ENCODE measurements at regions not wholly inside any gene's neighbourhood (a gene's known extent, or its start where the extent isn't known, plus 50 kb on each side); places are given as distances from the start of the nearest gene placed in this dataset.

DNA sequence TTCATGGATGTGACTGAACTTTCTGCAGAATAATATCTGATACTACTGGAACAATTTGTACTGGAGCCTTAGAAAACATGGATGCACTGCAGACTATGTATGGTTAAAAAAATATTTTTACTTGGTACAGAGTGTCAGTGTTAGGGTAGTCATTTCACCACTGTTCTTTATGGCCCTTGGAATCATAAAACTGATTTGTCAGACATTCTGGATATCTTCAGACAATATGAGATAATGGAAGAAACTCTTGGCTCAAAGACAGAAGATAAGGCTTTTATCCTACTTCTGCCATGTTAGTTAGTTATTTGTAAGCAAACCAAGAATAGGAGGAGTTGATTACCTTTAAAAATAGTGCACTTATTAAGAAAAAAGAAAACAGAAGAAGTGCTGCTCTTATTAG, 209.4 kb downstream of the LRIG3 start:
- Histone ChIP-seq H3K4me3 (ENCODE audit: low read length in 2 of 2) (no peak overlapping the region), H3K36me3 (ENCODE audit: insufficient read depth, low read length) (no peaks in the 10 kb centered on the region), H3K27me3 (ENCODE audit: insufficient read depth, low read length) (no peaks in the 10 kb centered on the region), H3K4me1 (ENCODE audit: insufficient read depth, low read length) (no peaks in the 10 kb centered on the region), H3K27ac (ENCODE audit: low read depth, low read length) (no peak overlapping the region), H3K9me3 (ENCODE audit: control insufficient read depth in 1 of 2, low read length in 2 of 2) (no peaks in the 10 kb centered on the region)
- Mint-ChIP-seq H3K27me3 (no peaks in the 10 kb centered on the region), H3K27ac (no peak overlapping the region), H3K4me1 (no peaks in the 10 kb centered on the region), H3K36me3 (no peaks in the 10 kb centered on the region), H3K9me3 (peaks cover 7 to 26% (median 13%) of the 10 kb centered on the region in 8 donors), H3K4me3 (no peak overlapping the region)
- intact Hi-C loops (cut with micrococcal nuclease): no loop called here
- POLR2A ChIA-PET (ENCODE audit: partially characterized antibody): no interaction called here
- no peak for DNase-seq
- CTCF ChIA-PET (ENCODE audit: partially characterized antibody): no interaction called here

DNA sequence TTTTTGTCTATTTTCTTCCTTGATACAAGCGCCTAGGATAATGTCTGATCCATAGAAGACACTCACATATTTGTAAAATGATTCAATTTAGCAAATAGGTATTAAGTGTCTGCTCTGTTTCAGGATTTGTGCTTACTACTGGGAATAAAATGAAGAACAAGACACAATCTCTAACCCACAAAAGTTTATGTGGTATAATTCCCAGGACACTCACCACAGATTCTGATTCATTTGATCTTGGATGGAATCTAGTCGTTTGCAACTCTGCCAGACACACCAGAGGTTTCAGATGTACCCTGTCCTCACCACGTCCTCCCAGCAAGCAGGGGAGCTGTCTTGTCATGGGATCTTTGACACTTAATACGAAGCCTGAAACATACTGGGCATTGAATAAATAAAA, 208.3 kb downstream of the LRIG3 start:
- POLR2A ChIA-PET (ENCODE audit: partially characterized antibody): no interaction called here
- H3K4me1 ChIP-seq (ENCODE audit: insufficient read depth, low read length): no peaks in the 10 kb centered on the region
- H3K27me3 ChIP-seq (ENCODE audit: insufficient read depth, low read length): no peaks in the 10 kb centered on the region
- no peak overlapping the region for H3K27ac ChIP-seq (ENCODE audit: low read depth, low read length)
- no peak overlapping the region for H3K4me3 ChIP-seq (ENCODE audit: low read length in 2 of 2)
- Mint-ChIP-seq H3K9me3 (peaks cover 7 to 20% (median 13%) of the 10 kb centered on the region in 8 donors), H3K36me3 (no peaks in the 10 kb centered on the region), H3K27me3 (no peaks in the 10 kb centered on the region), H3K27ac (no peak overlapping the region), H3K4me3 (no peak overlapping the region), H3K4me1 (no peaks in the 10 kb centered on the region)
- no peaks in the 10 kb centered on the region for H3K36me3 ChIP-seq (ENCODE audit: insufficient read depth, low read length)
- no peak for DNase-seq
- H3K9me3 ChIP-seq (ENCODE audit: control insufficient read depth in 1 of 2, low read length in 2 of 2): no peaks in the 10 kb centered on the region
- intact Hi-C loops (cut with micrococcal nuclease): no loop called here
- CTCF ChIA-PET (ENCODE audit: partially characterized antibody): no interaction called here

DNA sequence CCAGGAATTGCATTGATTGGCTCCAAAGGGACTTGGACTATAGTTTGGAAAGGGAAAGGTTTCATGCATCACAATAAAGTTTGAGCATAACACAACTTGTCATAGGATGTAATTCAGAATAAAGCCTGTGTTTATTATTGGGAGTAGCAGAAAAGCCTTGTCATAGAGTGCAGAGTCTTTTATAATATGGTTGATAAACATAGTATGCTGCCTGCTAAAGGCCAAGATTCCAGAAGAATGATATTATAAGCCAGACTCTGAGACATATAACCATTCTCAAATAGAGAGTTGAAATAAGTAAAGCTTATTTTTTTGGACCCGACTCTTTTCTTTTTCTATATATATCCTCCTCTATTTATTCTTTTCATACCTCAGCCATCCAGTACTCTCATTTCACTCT, 207.3 kb downstream of the LRIG3 start:
- Histone ChIP-seq H3K9me3 (ENCODE audit: control insufficient read depth in 1 of 2, low read length in 2 of 2) (no peaks in the 10 kb centered on the region), H3K36me3 (ENCODE audit: insufficient read depth, low read length) (no peaks in the 10 kb centered on the region), H3K27ac (ENCODE audit: low read depth, low read length) (no peak overlapping the region), H3K4me3 (ENCODE audit: low read length in 2 of 2) (no peak overlapping the region), H3K27me3 (ENCODE audit: insufficient read depth, low read length) (no peaks in the 10 kb centered on the region), H3K4me1 (ENCODE audit: insufficient read depth, low read length) (no peaks in the 10 kb centered on the region)
- H3K27me3 Mint-ChIP-seq: no peaks in the 10 kb centered on the region
- CTCF ChIA-PET (ENCODE audit: partially characterized antibody): no interaction called here
- peaks cover 3 to 13% (median 7%) of the 10 kb centered on the region in 8 donors for H3K9me3 Mint-ChIP-seq
- H3K27ac Mint-ChIP-seq: no peak overlapping the region
- POLR2A ChIA-PET (ENCODE audit: partially characterized antibody): no interaction called here
- H3K4me3 Mint-ChIP-seq: no peak overlapping the region
- no peaks in the 10 kb centered on the region for H3K4me1 Mint-ChIP-seq
- intact Hi-C loops (cut with micrococcal nuclease): no loop called here
- H3K36me3 Mint-ChIP-seq: no peaks in the 10 kb centered on the region
- no peak for DNase-seq

DNA sequence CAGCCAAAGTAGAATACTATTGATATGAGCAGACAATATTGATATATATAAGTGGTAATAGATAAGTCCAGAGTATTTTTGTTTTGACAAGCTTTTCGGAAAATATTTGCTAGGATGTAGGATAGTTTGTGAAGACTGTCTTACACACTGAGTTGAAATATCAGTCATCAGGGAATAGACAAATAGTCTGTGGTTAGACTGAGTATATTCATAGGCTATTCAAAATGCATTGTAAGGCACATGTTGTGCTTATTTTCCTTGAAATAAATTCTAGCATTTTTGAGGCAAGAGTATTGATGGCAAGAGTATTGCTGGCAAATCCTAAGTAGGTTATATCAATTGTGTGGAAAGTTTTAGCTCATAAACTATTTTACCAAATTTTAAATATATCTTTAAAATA, 201.1 kb downstream of the LRIG3 start:
- no peaks in the 10 kb centered on the region for H3K27me3 Mint-ChIP-seq
- no peaks in the 10 kb centered on the region for H3K36me3 Mint-ChIP-seq
- intact Hi-C loops (cut with micrococcal nuclease): no loop called here
- POLR2A ChIA-PET (ENCODE audit: partially characterized antibody): no interaction called here
- no peak overlapping the region for H3K27ac ChIP-seq (ENCODE audit: low read depth, low read length)
- H3K4me3 ChIP-seq (ENCODE audit: low read length in 2 of 2): no peak overlapping the region
- H3K4me3 Mint-ChIP-seq: no peak overlapping the region
- H3K27me3 ChIP-seq (ENCODE audit: insufficient read depth, low read length): no peaks in the 10 kb centered on the region
- H3K9me3 Mint-ChIP-seq: peaks cover 0 to 5% (median 0%) of the 10 kb centered on the region in 8 donors
- no peaks in the 10 kb centered on the region for H3K36me3 ChIP-seq (ENCODE audit: insufficient read depth, low read length)
- no peaks in the 10 kb centered on the region for H3K9me3 ChIP-seq (ENCODE audit: control insufficient read depth in 1 of 2, low read length in 2 of 2)
- H3K4me1 ChIP-seq (ENCODE audit: insufficient read depth, low read length): no peaks in the 10 kb centered on the region
- CTCF ChIA-PET (ENCODE audit: partially characterized antibody): no interaction called here
- DNase-seq: no peak
- no peak overlapping the region for H3K27ac Mint-ChIP-seq
- no peaks in the 10 kb centered on the region for H3K4me1 Mint-ChIP-seq

DNA sequence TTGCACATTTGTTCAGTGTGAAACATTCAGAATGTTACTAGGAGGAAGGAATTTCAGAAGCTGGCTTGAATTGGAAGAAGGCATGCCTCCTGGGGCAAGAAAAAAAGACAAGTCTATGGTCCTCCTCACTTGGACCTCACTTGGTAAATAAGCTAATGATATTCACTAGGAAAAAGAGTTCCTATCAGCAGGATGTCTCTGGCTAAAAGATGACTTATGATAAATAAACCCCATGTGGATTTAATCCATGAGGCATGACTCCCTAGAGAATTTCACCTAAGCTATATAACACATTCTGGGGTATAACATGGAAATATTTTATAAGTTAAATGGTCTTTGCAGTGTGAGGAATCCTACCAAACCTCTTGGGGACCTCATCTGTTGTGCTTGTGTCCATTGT, 199.9 kb downstream of the LRIG3 start:
- Mint-ChIP-seq H3K27ac (no peak overlapping the region), H3K27me3 (no peaks in the 10 kb centered on the region), H3K36me3 (no peaks in the 10 kb centered on the region), H3K9me3 (peaks cover 0 to 5% (median 0%) of the 10 kb centered on the region in 8 donors), H3K4me3 (no peak overlapping the region), H3K4me1 (no peaks in the 10 kb centered on the region)
- Histone ChIP-seq H3K27ac (ENCODE audit: low read depth, low read length) (no peak overlapping the region), H3K4me3 (ENCODE audit: low read length in 2 of 2) (no peak overlapping the region), H3K4me1 (ENCODE audit: insufficient read depth, low read length) (no peaks in the 10 kb centered on the region), H3K27me3 (ENCODE audit: insufficient read depth, low read length) (no peaks in the 10 kb centered on the region), H3K36me3 (ENCODE audit: insufficient read depth, low read length) (no peaks in the 10 kb centered on the region), H3K9me3 (ENCODE audit: control insufficient read depth in 1 of 2, low read length in 2 of 2) (no peaks in the 10 kb centered on the region)
- ChIA-PET CTCF (ENCODE audit: partially characterized antibody) (no interaction called here), POLR2A (ENCODE audit: partially characterized antibody) (no interaction called here)
- intact Hi-C loops (cut with micrococcal nuclease): no loop called here
- DNase-seq: no peak

DNA sequence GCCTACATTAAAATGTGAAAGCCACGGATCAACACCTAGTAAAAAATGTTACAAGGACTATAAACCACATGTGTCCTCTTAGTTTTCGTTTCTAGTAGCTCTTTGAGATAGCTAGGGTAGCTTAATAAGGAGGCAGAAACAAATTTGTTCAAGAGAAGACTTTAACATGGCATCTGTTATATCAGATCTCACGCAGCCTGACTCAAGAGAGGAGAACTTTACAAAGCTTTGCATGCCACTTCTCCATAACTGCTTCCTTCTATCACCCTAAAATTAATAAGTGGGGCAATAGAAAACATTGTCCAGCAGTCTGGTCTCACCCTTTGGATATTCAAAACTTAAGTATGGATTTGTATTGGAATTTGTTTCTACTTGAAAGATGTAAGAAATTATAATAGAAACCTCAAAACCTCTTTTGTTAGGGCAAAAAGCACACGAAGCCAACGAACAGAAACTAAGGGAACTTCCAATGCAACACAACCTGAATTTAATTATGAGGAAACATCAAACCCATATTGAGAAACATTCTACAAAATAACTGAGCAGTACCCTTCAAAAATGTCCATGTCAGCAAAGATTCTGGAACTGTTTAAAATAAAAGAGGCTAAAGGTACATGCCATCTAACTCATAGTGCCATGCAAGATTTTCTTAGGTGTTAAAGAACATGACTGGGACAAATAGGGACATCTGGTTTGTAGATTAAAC, 194.8 kb downstream of the LRIG3 start:
- Histone ChIP-seq H3K4me1 (ENCODE audit: insufficient read depth, low read length) (no peaks in the 10 kb centered on the region), H3K27me3 (ENCODE audit: insufficient read depth, low read length) (no peaks in the 10 kb centered on the region), H3K4me3 (ENCODE audit: low read length in 2 of 2) (no peak overlapping the region), H3K27ac (ENCODE audit: low read depth, low read length) (no peak overlapping the region), H3K9me3 (ENCODE audit: control insufficient read depth in 1 of 2, low read length in 2 of 2) (no peaks in the 10 kb centered on the region), H3K36me3 (ENCODE audit: insufficient read depth, low read length) (no peaks in the 10 kb centered on the region)
- no peak overlapping the region for H3K4me3 Mint-ChIP-seq
- CTCF ChIA-PET (ENCODE audit: partially characterized antibody): no interaction called here
- H3K36me3 Mint-ChIP-seq: no peaks in the 10 kb centered on the region
- POLR2A ChIA-PET (ENCODE audit: partially characterized antibody): no interaction called here
- intact Hi-C loops (cut with micrococcal nuclease): no loop called here
- H3K27me3 Mint-ChIP-seq: no peaks in the 10 kb centered on the region
- no peaks in the 10 kb centered on the region for H3K4me1 Mint-ChIP-seq
- DNase-seq: no peak
- H3K27ac Mint-ChIP-seq: no peak overlapping the region
- peaks cover 0 to 8% (median 0%) of the 10 kb centered on the region in 8 donors for H3K9me3 Mint-ChIP-seq

DNA sequence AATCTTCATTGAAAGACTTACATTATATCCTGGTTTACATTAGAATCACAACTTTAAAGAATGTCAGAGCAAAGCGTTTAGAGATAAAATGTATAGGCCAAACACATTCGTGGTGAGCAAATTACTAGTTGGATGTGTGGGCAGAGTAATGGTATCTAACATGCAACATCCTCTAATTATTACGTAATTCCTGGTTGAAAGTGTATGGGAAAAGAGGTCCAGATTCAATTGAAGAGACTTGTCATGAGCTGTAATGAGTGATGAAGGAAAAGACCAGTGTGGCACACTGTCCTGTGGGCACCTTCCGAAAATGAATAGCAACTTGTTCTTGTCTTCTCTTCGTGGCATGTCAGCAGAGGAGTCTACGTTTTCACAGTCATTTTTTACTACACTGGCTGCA, 192.8 kb downstream of the LRIG3 start:
- Histone ChIP-seq H3K4me3 (ENCODE audit: low read length in 2 of 2) (no peak overlapping the region), H3K9me3 (ENCODE audit: control insufficient read depth in 1 of 2, low read length in 2 of 2) (no peaks in the 10 kb centered on the region), H3K27me3 (ENCODE audit: insufficient read depth, low read length) (no peaks in the 10 kb centered on the region), H3K27ac (ENCODE audit: low read depth, low read length) (no peak overlapping the region), H3K36me3 (ENCODE audit: insufficient read depth, low read length) (no peaks in the 10 kb centered on the region), H3K4me1 (ENCODE audit: insufficient read depth, low read length) (no peaks in the 10 kb centered on the region)
- H3K4me1 Mint-ChIP-seq: no peaks in the 10 kb centered on the region
- H3K9me3 Mint-ChIP-seq: peaks cover 0 to 8% (median 0%) of the 10 kb centered on the region in 8 donors
- CTCF ChIA-PET (ENCODE audit: partially characterized antibody): interaction anchor here (1.2 kb wide), 1 partner anchor 12 kb away, joined by 3 read pairs; no protein-coding TSS in a partner anchor
- intact Hi-C loops (cut with micrococcal nuclease): no loop called here
- H3K27me3 Mint-ChIP-seq: no peaks in the 10 kb centered on the region
- POLR2A ChIA-PET (ENCODE audit: partially characterized antibody): no interaction called here
- no peak overlapping the region for H3K4me3 Mint-ChIP-seq
- H3K36me3 Mint-ChIP-seq: no peaks in the 10 kb centered on the region
- H3K27ac Mint-ChIP-seq: no peak overlapping the region
- DNase-seq: no peak

DNA sequence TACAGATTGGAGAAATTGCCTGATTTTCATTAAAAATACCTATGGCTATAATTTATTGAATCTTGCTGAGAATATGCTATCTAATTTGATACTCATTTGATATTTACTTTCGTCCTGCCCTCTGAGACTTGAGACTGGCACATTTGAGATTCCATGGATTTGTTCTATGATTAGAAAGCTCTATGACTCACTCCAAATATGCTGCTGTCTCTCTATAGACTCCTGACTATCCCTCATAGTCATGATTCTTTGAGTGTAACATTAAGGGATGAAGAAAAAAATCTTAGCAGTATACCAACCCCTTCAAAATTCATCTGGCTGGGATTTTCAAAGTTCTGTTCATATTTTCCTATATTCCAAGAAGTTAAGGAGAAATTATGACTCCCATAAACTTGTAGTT, 191.9 kb downstream of the LRIG3 start:
- no peak for DNase-seq
- Mint-ChIP-seq H3K4me3 (no peak overlapping the region), H3K9me3 (peaks cover 0 to 8% (median 0%) of the 10 kb centered on the region in 8 donors), H3K4me1 (no peaks in the 10 kb centered on the region), H3K36me3 (no peaks in the 10 kb centered on the region), H3K27me3 (no peaks in the 10 kb centered on the region), H3K27ac (no peak overlapping the region)
- H3K27ac ChIP-seq (ENCODE audit: low read depth, low read length): no peak overlapping the region
- H3K9me3 ChIP-seq (ENCODE audit: control insufficient read depth in 1 of 2, low read length in 2 of 2): no peaks in the 10 kb centered on the region
- no peaks in the 10 kb centered on the region for H3K36me3 ChIP-seq (ENCODE audit: insufficient read depth, low read length)
- CTCF ChIA-PET (ENCODE audit: partially characterized antibody): no interaction called here
- H3K4me3 ChIP-seq (ENCODE audit: low read length in 2 of 2): no peak overlapping the region
- H3K4me1 ChIP-seq (ENCODE audit: insufficient read depth, low read length): no peaks in the 10 kb centered on the region
- H3K27me3 ChIP-seq (ENCODE audit: insufficient read depth, low read length): no peaks in the 10 kb centered on the region
- intact Hi-C loops (cut with micrococcal nuclease): no loop called here
- POLR2A ChIA-PET (ENCODE audit: partially characterized antibody): no interaction called here

Data from CD4-positive, alpha-beta memory T cell (primary cell).